ENCODE measurements at regions not wholly inside any gene's neighbourhood (a gene's known extent, or its start where the extent isn't known, plus 50 kb on each side); places are given as distances from the start of the nearest gene placed in this dataset.

DNA sequence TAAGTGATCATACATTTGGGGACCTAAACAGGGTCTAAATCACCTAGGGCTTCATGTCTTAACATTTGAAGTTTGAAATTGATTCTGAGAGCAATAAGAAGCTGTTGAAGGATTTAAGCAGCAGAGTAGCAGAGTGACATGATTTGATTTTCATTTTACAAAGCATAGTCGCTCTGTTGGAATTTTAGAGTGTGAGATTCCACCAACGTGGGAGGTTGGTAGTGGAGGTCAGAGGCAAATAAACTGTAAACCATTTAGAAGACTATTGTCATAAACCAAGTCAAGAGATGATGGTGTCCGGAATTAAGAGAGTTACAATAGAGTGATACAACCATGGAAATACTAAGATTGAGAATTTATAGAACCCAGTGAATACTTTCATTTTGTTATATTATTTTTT is 52.7 kb upstream of the ZDHHC17 start:
- DNase-seq, result no peak

DNA sequence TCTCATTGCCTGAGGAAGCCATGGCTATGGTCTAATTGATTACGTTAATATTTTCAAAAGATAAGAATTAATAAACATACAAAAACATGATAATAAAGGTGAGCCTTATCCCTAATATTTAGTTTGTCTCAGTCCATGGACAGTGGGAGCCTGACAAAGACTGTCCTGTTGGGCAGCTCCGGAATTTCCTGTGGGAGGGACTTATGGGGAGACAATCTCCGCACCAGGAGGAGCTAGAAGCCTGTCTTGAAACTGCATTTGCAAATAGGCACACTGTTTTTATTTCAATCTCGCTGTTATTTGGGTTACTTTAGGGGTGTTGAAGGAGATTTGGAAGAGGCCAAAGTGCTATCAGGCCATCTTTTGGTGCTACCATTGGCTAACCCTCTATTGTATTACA is 50.8 kb upstream of the ZDHHC17 start:
- no peak for DNase-seq

DNA sequence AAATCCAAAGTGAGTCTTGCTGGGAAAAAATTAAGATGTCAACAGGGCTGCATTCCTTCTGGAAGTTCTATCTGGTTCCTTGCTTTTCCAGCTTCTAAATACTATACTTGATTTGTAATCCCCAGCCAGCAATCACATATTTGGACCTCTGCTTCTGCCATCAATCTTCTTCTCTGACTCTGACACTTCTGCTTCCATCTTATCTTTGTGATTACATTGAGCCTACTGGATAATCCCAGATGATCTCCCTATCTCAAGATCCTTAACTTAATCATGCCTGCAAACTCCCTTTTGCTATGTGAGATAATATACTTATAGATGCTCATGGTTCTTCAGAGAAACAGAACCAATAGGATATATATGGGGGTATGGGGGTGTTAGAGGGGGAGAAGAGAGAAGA is 49.9 kb upstream of the ZDHHC17 start:
- no peak for DNase-seq
